DND-41 (cell line): ENCODE measurements at regions not wholly inside any gene's neighbourhood (a gene's known extent, or its start where the extent isn't known, plus 50 kb on each side); places are given as distances from the start of the nearest gene placed in this dataset.

Source experiments
- ATAC-seq: fragments of 200-7000 bp; cut with Tn5 transposase; 3 replicates; pipeline ENCODE4 v1.9.1; 2021; ENCODE audit warnings: low read depth; ENCODE audit not compliant: insufficient read depth
- DNase-seq: peaks from one replicate; pipeline ENCODE4 v3.0.0-alpha.2; 2020
- H2AFZ ChIP-seq: 2 replicates; pipeline ENCODE4 v1.6.0; 2012; ENCODE audit warnings: low read depth, low read length
- H3K27ac ChIP-seq: 2 replicates; pipeline ENCODE4 v1.5.1; 2012; ENCODE audit warnings: low read length, inconsistent platforms
- H3K27me3 ChIP-seq: fragments of 200-600 bp; sonication (generic); 2 replicates; pipeline ENCODE4 v1.6.0; 2012; ENCODE audit warnings: low read length, mild to moderate bottlenecking, inconsistent platforms; ENCODE audit not compliant: insufficient read depth, poor library complexity
- H3K36me3 ChIP-seq: 2 replicates; pipeline ENCODE4 v1.5.1; 2012; ENCODE audit warnings: low read length, inconsistent platforms; ENCODE audit not compliant: insufficient read depth
- H3K4me1 ChIP-seq: 2 replicates; pipeline ENCODE4 v1.5.1; 2012; ENCODE audit warnings: mild to moderate bottlenecking, low read length; ENCODE audit not compliant: insufficient read depth
- H3K4me2 ChIP-seq: 2 replicates; pipeline ENCODE4 v1.6.0; 2012; ENCODE audit warnings: mild to moderate bottlenecking, moderate library complexity, low read length, inconsistent platforms; ENCODE audit not compliant: insufficient read depth
- H3K4me3 ChIP-seq, 2 experiments: fragments of 200-600 bp in 1 of 2; shearing (Covaris generic) in 1 of 2; 2 replicates each; pipeline ENCODE4 v1.5.1; 2012 to 2016; ENCODE audit warnings: inconsistent platforms in 2 of 2, low read length in 2 of 2, mild to moderate bottlenecking in 2 of 2, low read depth in 1 of 2, moderate library complexity in 1 of 2
- H3K79me2 ChIP-seq: 2 replicates; pipeline ENCODE4 v1.6.0; 2012; ENCODE audit warnings: low read length, inconsistent platforms; ENCODE audit not compliant: insufficient read depth
- H3K9ac ChIP-seq: 2 replicates; pipeline ENCODE4 v1.6.0; 2012; ENCODE audit warnings: low read depth, mild to moderate bottlenecking, inconsistent platforms, low read length, moderate library complexity
- H3K9me3 ChIP-seq: 2 replicates; pipeline ENCODE4 v1.5.1; 2012; ENCODE audit warnings: low read length, moderate library complexity, mild to moderate bottlenecking, inconsistent platforms; ENCODE audit not compliant: insufficient read depth, severe bottlenecking
- H4K20me1 ChIP-seq: 2 replicates; pipeline ENCODE4 v1.6.0; 2012; ENCODE audit warnings: low read length; ENCODE audit not compliant: insufficient read depth
- CTCF ChIP-seq: IDR thresholded peaks from 2 replicates; pipeline ENCODE4 v1.5.1; 2012; ENCODE audit warnings: borderline replicate concordance, low read length, moderate library complexity, mild to moderate bottlenecking; ENCODE audit not compliant: poor library complexity, severe bottlenecking; ENCODE audit errors: extremely low read depth
- EZH2 ChIP-seq: IDR thresholded peaks from 3 replicates; pipeline ENCODE4 v1.6.1; 2012; ENCODE audit warnings: borderline replicate concordance, low read depth, mild to moderate bottlenecking, moderate library complexity, low read length, inconsistent platforms; ENCODE audit not compliant: severe bottlenecking

GRCh38 chr3:72458375-72458774, 389.9 kb downstream of the SHQ1 start:
- Histone ChIP-seq H3K4me3 (no peak overlapping the region), H3K27ac (no peak overlapping the region), H3K9me3 (no peaks in the 10 kb centered on the region), H3K4me2 (no peak overlapping the region), H3K4me1 (no peaks in the 10 kb centered on the region), H3K36me3 (no peaks in the 10 kb centered on the region), H3K79me2 (no peaks in the 10 kb centered on the region), H3K27me3 (peaks cover 9% of the 10 kb centered on the region), H3K9ac (no peak overlapping the region), H2AFZ (no peak overlapping the region), H4K20me1 (no peaks in the 10 kb centered on the region)
- ATAC-seq = no peak
- DNase-seq = no peak
- TF ChIP-seq EZH2 = no peak

GRCh38 chr3:72454441-72454840, 393.8 kb downstream of the SHQ1 start:
- Histone ChIP-seq H4K20me1 (no peaks in the 10 kb centered on the region), H3K36me3 (no peaks in the 10 kb centered on the region), H3K79me2 (no peaks in the 10 kb centered on the region), H2AFZ (no peak overlapping the region), H3K4me2 (no peak overlapping the region), H3K9ac (no peak overlapping the region), H3K9me3 (no peaks in the 10 kb centered on the region), H3K27ac (no peak overlapping the region), H3K4me3 (no peak overlapping the region), H3K27me3 (peaks cover 14% of the 10 kb centered on the region), H3K4me1 (no peaks in the 10 kb centered on the region)
- TF ChIP-seq CTCF = no peak
- TF ChIP-seq EZH2 = no peak
- ATAC-seq (no peak), DNase-seq (no peak)

GRCh38 chr3:72453706-72454105, 394.5 kb downstream of the SHQ1 start:
- Histone ChIP-seq H3K4me1 (no peaks in the 10 kb centered on the region), H3K4me3 (no peak overlapping the region), H2AFZ (no peak overlapping the region), H3K9ac (no peak overlapping the region), H3K4me2 (no peak overlapping the region), H3K27ac (no peak overlapping the region), H3K9me3 (no peaks in the 10 kb centered on the region), H3K27me3 (peaks cover 14% of the 10 kb centered on the region), H3K79me2 (no peaks in the 10 kb centered on the region), H3K36me3 (no peaks in the 10 kb centered on the region), H4K20me1 (no peaks in the 10 kb centered on the region)
- TF ChIP-seq EZH2 = no peak
- TF ChIP-seq CTCF = no peak
- no peak for ATAC-seq
- no peak for DNase-seq

GRCh38 chr3:72452745-72453144, 395.5 kb downstream of the SHQ1 start:
- no peak for TF ChIP-seq CTCF
- TF ChIP-seq EZH2 = no peak
- no peak overlapping the region for H3K4me3 ChIP-seq
- H3K79me2 ChIP-seq = no peaks in the 10 kb centered on the region
- H3K27ac ChIP-seq = no peak overlapping the region
- H2AFZ ChIP-seq = no peak overlapping the region
- peaks cover 1% of the 10 kb centered on the region; the same call in 1 of the 2 replicates for H3K4me1 ChIP-seq
- H3K9me3 ChIP-seq = no peaks in the 10 kb centered on the region
- no peaks in the 10 kb centered on the region for H4K20me1 ChIP-seq
- H3K4me2 ChIP-seq = no peak overlapping the region
- H3K9ac ChIP-seq = no peak overlapping the region
- DNase-seq = no peak
- H3K36me3 ChIP-seq = no peaks in the 10 kb centered on the region
- H3K27me3 ChIP-seq = peaks cover 14% of the 10 kb centered on the region
- no peak for ATAC-seq
